Neural crest cell (in vitro differentiated cells): ENCODE measurements at regions not wholly inside any gene's neighbourhood (a gene's known extent, or its start where the extent isn't known, plus 50 kb on each side); places are given as distances from the start of the nearest gene placed in this dataset.

Experiments
- DNase-seq: peaks from one replicate; pipeline ENCODE4 v3.0.0; 2021; ENCODE audit warnings: low read depth, mixed read lengths, low spot score
- H3K27ac Mint-ChIP-seq: one replicate; pipeline ENCODE4 v1.8.0; 2021; ENCODE audit warnings: mild to moderate bottlenecking, mixed read lengths; ENCODE audit not compliant: unreplicated experiment
- H3K27me3 Mint-ChIP-seq: 2 replicates; pipeline ENCODE4 v1.8.0; 2021; ENCODE audit warnings: low read depth, mild to moderate bottlenecking, mixed read lengths
- H3K36me3 Mint-ChIP-seq: 2 replicates; pipeline ENCODE4 v1.8.0; 2021; ENCODE audit warnings: low read depth, mild to moderate bottlenecking, mixed read lengths
- H3K4me1 Mint-ChIP-seq: 2 replicates; pipeline ENCODE4 v1.8.0; 2021; ENCODE audit warnings: mixed read lengths
- H3K4me3 Mint-ChIP-seq: one replicate; pipeline ENCODE4 v1.8.0; 2021; ENCODE audit warnings: mild to moderate bottlenecking, mixed read lengths
- H3K9me3 Mint-ChIP-seq: 2 replicates; pipeline ENCODE4 v1.8.0; 2021; ENCODE audit warnings: mixed read lengths
- CTCF ChIP-seq: fragments of 200-600 bp; sonication (generic); conservative IDR thresholded peaks from 2 replicates; pipeline ENCODE4 v1.5.0; 2021; ENCODE audit warnings: antibody characterized with exemption, mild to moderate bottlenecking

GRCh38 chr1:117794073-117794472 lies 135.3 kb downstream of the GDAP2 start:
- Mint-ChIP-seq H3K4me1 (peaks cover 14% of the 10 kb centered on the region), H3K27ac (peak overlapping the region; percentile 10), H3K36me3 (peaks cover 6% of the 10 kb centered on the region), H3K27me3 (no peaks in the 10 kb centered on the region), H3K9me3 (peaks cover 12% of the 10 kb centered on the region), H3K4me3 (no peak overlapping the region)
- no peak for TF ChIP-seq CTCF
- no peak for DNase-seq

GRCh38 chr1:117795190-117795589 lies 134.2 kb downstream of the GDAP2 start:
- Mint-ChIP-seq H3K4me1 (peaks cover 15% of the 10 kb centered on the region), H3K9me3 (peaks cover 12% of the 10 kb centered on the region), H3K4me3 (no peak overlapping the region), H3K27ac (no peak overlapping the region), H3K27me3 (no peaks in the 10 kb centered on the region), H3K36me3 (peaks cover 6% of the 10 kb centered on the region)
- DNase-seq, result no peak
- no peak for TF ChIP-seq CTCF

DNA sequence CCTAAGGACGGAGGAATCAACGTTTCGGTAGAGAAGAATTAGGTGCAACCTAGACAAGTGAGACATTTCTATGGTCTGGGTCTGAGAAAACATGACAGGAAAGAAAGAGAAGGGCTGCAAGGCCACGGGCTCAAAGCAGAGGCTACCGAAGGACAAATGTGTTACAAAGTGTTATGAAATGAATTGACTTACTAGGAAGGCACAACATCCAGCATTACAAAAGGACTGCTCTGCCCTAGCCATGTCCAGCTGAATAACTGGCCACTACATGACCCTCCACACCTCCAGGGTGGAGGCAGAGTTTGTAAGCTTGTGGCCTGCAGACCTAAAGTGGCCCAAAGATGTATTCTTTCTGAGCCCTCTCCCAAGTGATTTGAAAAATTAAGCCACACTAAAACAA lies 133.6 kb downstream of the GDAP2 start:
- peaks cover 12% of the 10 kb centered on the region for H3K9me3 Mint-ChIP-seq
- no peak overlapping the region for H3K27ac Mint-ChIP-seq
- no peak overlapping the region for H3K4me3 Mint-ChIP-seq
- no peak for DNase-seq
- no peaks in the 10 kb centered on the region for H3K27me3 Mint-ChIP-seq
- H3K4me1 Mint-ChIP-seq, result peaks cover 21% of the 10 kb centered on the region
- TF ChIP-seq CTCF, result no peak
- H3K36me3 Mint-ChIP-seq, result peaks cover 6% of the 10 kb centered on the region

DNA sequence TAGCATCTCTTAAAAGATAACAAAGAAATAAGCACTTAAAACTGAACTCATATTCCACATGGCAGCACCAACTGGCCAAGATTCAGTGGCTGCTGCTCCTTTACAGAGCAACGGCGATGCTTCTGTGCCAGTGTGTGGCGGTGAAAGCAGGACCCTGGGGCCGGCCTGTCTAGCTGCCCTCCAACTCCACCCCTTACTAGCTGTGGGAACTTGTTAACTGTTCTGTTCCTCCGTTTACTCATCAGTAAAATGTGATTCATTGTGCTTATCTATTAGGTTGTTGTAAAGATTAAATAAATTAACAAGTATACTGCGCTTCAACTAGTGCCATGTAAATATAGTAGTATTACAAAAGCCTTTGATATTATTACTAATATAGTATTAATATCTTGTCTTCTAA lies 133.2 kb downstream of the GDAP2 start:
- H3K4me3 Mint-ChIP-seq, result no peak overlapping the region
- H3K27ac Mint-ChIP-seq, result no peak overlapping the region
- peaks cover 6% of the 10 kb centered on the region for H3K36me3 Mint-ChIP-seq
- H3K27me3 Mint-ChIP-seq, result no peaks in the 10 kb centered on the region
- no peak for DNase-seq
- peaks cover 12% of the 10 kb centered on the region for H3K9me3 Mint-ChIP-seq
- H3K4me1 Mint-ChIP-seq, result peaks cover 22% of the 10 kb centered on the region
- TF ChIP-seq CTCF, result no peak

GRCh38 chr1:117798550-117798949 lies 130.9 kb downstream of the GDAP2 start:
- no peaks in the 10 kb centered on the region for H3K27me3 Mint-ChIP-seq
- H3K4me1 Mint-ChIP-seq, result peaks cover 40% of the 10 kb centered on the region
- H3K4me3 Mint-ChIP-seq, result no peak overlapping the region
- H3K27ac Mint-ChIP-seq, result no peak overlapping the region
- TF ChIP-seq CTCF, result no peak
- H3K36me3 Mint-ChIP-seq, result no peaks in the 10 kb centered on the region
- no peak for DNase-seq
- peaks cover 2% of the 10 kb centered on the region for H3K9me3 Mint-ChIP-seq
